Stomach (tissue), 8 donors: ENCODE measurements at regions not wholly inside any gene's neighbourhood (a gene's known extent, or its start where the extent isn't known, plus 50 kb on each side); places are given as distances from the start of the nearest gene placed in this dataset.

Source experiments
- DNase-seq, 2 donors: peaks; one replicate each; pipeline versions ENCODE4 v3.0.0 to v3.0.0-alpha.2; 2013 to 2019
- H3K27ac ChIP-seq, 5 donors: fragments of 200-600 bp in 4 of 5; sonication (generic) in 4 of 5; one replicate each; pipeline ENCODE4 v1.5.1; 2013 to 2019; ENCODE audit warnings: mild to moderate bottlenecking in 1 of 5, moderate library complexity in 1 of 5
- H3K27me3 ChIP-seq, 3 donors: fragments of 200-600 bp; sonication (generic); one replicate each; pipeline ENCODE4 v1.5.1; 2017 to 2019; ENCODE audit warnings: mixed run types in 1 of 3
- H3K36me3 ChIP-seq, 4 donors: fragments of 200-600 bp; sonication (generic); 1 replicate in 3 of 4; 2 replicates in 1 of 4; pipeline ENCODE4 v1.5.1; 2016 to 2019
- H3K4me1 ChIP-seq, 4 donors: fragments of 200-600 bp; sonication (generic); one replicate each; pipeline ENCODE4 v1.5.1; 2016 to 2019
- H3K4me3 ChIP-seq, 4 donors: fragments of 200-600 bp; sonication (generic) in 3 of 4; one replicate each; pipeline ENCODE4 v1.5.1; 2016 to 2019; ENCODE audit warnings: mild to moderate bottlenecking in 1 of 4
- H3K9me3 ChIP-seq, 4 donors: fragments of 200-600 bp; sonication (generic); one replicate each; pipeline ENCODE4 v1.5.1; 2016 to 2019
- CTCF ChIP-seq, 7 experiments: fragments of 450-650 bp in 4 of 7; fragments of 200-600 bp in 3 of 7; sonication (generic) in 3 of 7; IDR thresholded peaks; one replicate each; pipeline ENCODE4 v1.5.1; 2016 to 2019; ENCODE audit warnings: antibody characterized with exemption in 7 of 7, control low read depth in 2 of 7, mild to moderate bottlenecking in 1 of 7
- EP300 ChIP-seq: sonication (generic); formaldehyde crosslinking; IDR thresholded peaks from one replicate; pipeline ENCODE4 v1.6.1; 2017; ENCODE audit warnings: antibody characterized with exemption
- POLR2A ChIP-seq, 4 donors: fragments of 450-650 bp; IDR thresholded peaks; one replicate each; pipeline ENCODE4 v1.6.1; 2016; ENCODE audit warnings: antibody characterized with exemption in 4 of 4, control low read depth in 2 of 4, mild to moderate bottlenecking in 1 of 4, moderate library complexity in 1 of 4
- POLR2AphosphoS5 ChIP-seq, 3 donors: sonication (generic); formaldehyde crosslinking; IDR thresholded peaks; one replicate each; pipeline ENCODE4 v1.6.1; 2016; ENCODE audit warnings: antibody characterized with exemption in 3 of 3
- WGBS, 5 donors: extraction: QIAGEN DNeasy Blood & Tissue Kit in 3 of 5; methylation state at CpG; one replicate each; pipeline versions ENCODE4 v1.1.5 to v1.1.7; 2013 to 2018; 5-methylcytosine and 5-hydroxymethylcytosine counted together
- intact Hi-C: fragments of 100-400 bp; cut with DNase I; formaldehyde crosslinking; loops from one replicate; pipeline ENCODE4 v1.15.1; 2023; ENCODE audit warnings: low total_unique reads
- donor health status: healthy with polysubstance abuse.
- donor health status: Bipolar disorder and iron deficiency.
- donor health status: healthy.

DNA sequence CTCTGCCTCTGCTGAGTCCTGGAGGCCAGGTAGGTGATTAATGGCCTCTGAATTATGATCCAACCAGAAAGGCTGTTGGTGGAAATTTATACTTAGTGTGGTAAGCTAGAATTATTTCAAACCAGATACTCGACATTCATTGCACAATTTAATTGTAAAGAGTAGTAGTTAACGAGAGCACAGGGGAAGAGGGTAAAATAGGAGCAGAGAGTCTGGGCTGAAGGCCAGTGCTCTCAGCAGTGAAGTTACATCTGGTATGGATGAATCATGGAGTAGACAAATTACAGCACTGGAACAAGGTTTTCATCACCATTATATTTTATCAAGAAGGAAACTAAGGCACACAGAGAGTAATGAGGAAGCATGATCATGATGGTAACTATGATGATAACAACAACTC is 92.5 kb downstream of the TLR4 start:
- Histone ChIP-seq H3K4me1 (no peaks in the 10 kb centered on the region), H3K27me3 (peaks cover 0 to 5% (median 0%) of the 10 kb centered on the region in 3 donors), H3K9me3 (no peaks in the 10 kb centered on the region), H3K27ac (no peak overlapping the region), H3K36me3 (no peaks in the 10 kb centered on the region), H3K4me3 (no peak overlapping the region)
- intact Hi-C loops, result no loop called here
- no peak for DNase-seq
- 74 to 90% (median 84%) methylated on average over 2 of the region's 2 CpGs for WGBS, 5 donors
- TF ChIP-seq EP300 (no peak), CTCF (IDR thresholded peaks at IDR 0.05) (no peak), POLR2A (IDR thresholded peaks at IDR 0.05) (no peak), POLR2AphosphoS5 (IDR thresholded peaks at IDR 0.05) (no peak)

DNA sequence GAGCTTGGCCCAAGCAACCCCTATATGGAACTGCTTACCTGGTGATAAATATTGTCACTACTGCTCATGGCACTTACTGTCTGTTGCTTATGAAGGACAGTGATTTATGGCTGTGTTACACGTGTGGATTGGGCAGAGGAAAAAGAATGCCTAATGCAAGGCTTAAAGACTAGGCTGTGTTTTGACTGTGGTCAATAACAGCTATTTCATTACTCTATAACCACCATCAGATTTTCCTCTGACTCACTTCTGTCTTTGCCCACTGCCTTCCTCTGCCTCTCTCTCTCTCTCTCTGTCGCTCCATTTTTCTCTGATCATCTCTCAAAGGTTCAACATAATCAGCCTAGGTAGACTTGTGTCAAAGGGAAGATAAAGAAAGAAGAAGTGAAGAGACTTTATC is 96.2 kb downstream of the TLR4 start:
- no peaks in the 10 kb centered on the region for H3K4me1 ChIP-seq
- intact Hi-C loops, result no loop called here
- no peak for DNase-seq
- no peaks in the 10 kb centered on the region for H3K36me3 ChIP-seq
- H3K27ac ChIP-seq, result no peak overlapping the region
- no peak overlapping the region for H3K4me3 ChIP-seq
- no peak for TF ChIP-seq EP300
- TF ChIP-seq POLR2AphosphoS5 (IDR thresholded peaks at IDR 0.05), result no peak
- TF ChIP-seq CTCF (IDR thresholded peaks at IDR 0.05), result no peak
- no peak for TF ChIP-seq POLR2A (IDR thresholded peaks at IDR 0.05)
- H3K27me3 ChIP-seq, result peaks cover 0 to 9% (median 0%) of the 10 kb centered on the region in 3 donors
- 55 to 69% (median 67%) methylated on average over 2 of the region's 2 CpGs for WGBS, 5 donors
- no peaks in the 10 kb centered on the region for H3K9me3 ChIP-seq

GRCh38 chr9:117809751-117810150 is 105.5 kb downstream of the TLR4 start:
- DNase-seq, result no peak

DNA sequence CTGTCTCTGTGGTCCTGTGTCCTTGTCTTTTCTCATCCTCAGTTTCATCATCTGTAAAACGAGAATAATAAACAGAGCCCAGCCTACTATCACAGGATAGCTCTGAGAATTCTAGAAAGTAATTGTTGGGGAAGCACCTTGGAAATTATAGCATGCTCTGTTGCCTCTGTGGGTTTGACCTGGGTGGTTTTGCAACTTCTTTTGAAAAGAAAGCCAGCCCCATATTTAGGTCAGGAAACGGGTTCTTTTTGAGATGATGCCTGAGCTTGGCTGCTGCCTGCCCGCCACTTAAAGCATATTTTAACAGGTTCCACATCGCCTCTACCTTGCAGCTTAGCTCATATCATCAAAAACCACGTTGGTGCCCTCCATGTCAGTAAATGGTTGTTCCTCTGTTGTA is 111.1 kb downstream of the TLR4 start:
- Histone ChIP-seq H3K9me3 (no peaks in the 10 kb centered on the region), H3K4me1 (no peaks in the 10 kb centered on the region), H3K36me3 (no peaks in the 10 kb centered on the region), H3K27me3 (no peaks in the 10 kb centered on the region), H3K27ac (no peak overlapping the region), H3K4me3 (no peak overlapping the region)
- DNase-seq, result no peak
- whole genome bisulfite sequencing, 5 donors, result 55 to 69% (median 59%) methylated on average over 5 of the region's 5 CpGs
- intact Hi-C loops, result no loop called here
- no peak for TF ChIP-seq POLR2AphosphoS5 (IDR thresholded peaks at IDR 0.05)
- no peak for TF ChIP-seq POLR2A (IDR thresholded peaks at IDR 0.05)
- no peak for TF ChIP-seq CTCF (IDR thresholded peaks at IDR 0.05)
- no peak for TF ChIP-seq EP300

More at GRCh38 chr9:117809751-117810150, 105.5 kb downstream of the TLR4 start:
- H3K4me1 ChIP-seq, result no peaks in the 10 kb centered on the region
- H3K9me3 ChIP-seq, result no peaks in the 10 kb centered on the region
- no peak overlapping the region for H3K27ac ChIP-seq
- intact Hi-C loops, result no loop called here
- peaks cover 0 to 4% (median 0%) of the 10 kb centered on the region in 3 donors for H3K27me3 ChIP-seq
- 84 to 87% (median 84%) methylated on average over 4 of the region's 4 CpGs for WGBS, 5 donors
- H3K4me3 ChIP-seq, result no peak overlapping the region
- no peaks in the 10 kb centered on the region for H3K36me3 ChIP-seq
- TF ChIP-seq POLR2AphosphoS5 (IDR thresholded peaks at IDR 0.05), result no peak
- no peak for TF ChIP-seq POLR2A (IDR thresholded peaks at IDR 0.05)
- no peak for TF ChIP-seq EP300
- TF ChIP-seq CTCF (IDR thresholded peaks at IDR 0.05), result no peak
